HepG2 (cell line): ENCODE measurements at regions not wholly inside any gene's neighbourhood (a gene's known extent, or its start where the extent isn't known, plus 50 kb on each side); places are given as distances from the start of the nearest gene placed in this dataset.

Experiments
- ATAC-seq: fragments of 200-7000 bp; cut with Tn5 transposase; 3 replicates; pipeline ENCODE4 v1.9.1; 2020; ENCODE audit warnings: mild to moderate bottlenecking, moderate library complexity
- BruUV-seq: library from RNA; stranded (reverse); fragments of 400-500 nt; replicated peaks from 2 replicates; lab custom pipeline; 2021; lab: Mats Ljungman, UMichigan
- CTCF ChIA-PET: fragments of 300-600 bp; formaldehyde crosslinking; extraction: SDS; loops from one replicate; lab custom pipeline; 2021; ENCODE audit warnings: low total read pairs, inconsistent platforms, low intra/inter-chr PET ratio; lab: Yijun Ruan, JAX
- POLR2A ChIA-PET: fragments of 350-600 bp; sonication (Branson Sonifier 250); formaldehyde crosslinking; loops from one replicate; lab custom pipeline; 2020; ENCODE audit warnings: antibody characterized with exemption, inconsistent platforms; lab: Yijun Ruan, JAX
- DNase-seq: peaks from one replicate; pipeline ENCODE4 v3.0.0-alpha.2; 2015; ENCODE audit warnings: low spot score
- FAIRE-seq: peaks from 3 replicates; lab custom pipeline; 2011; peaks lifted over from hg19 to GRCh38; lab: Jason Lieb, UNC
- H2AFZ ChIP-seq: one replicate; pipeline ENCODE4 v1.6.1; 2011; ENCODE audit warnings: low read length, inconsistent platforms
- H3K27ac ChIP-seq: fragments of 300-600 bp; 3 replicates; pipeline ENCODE4 v1.8.0; 2011; ENCODE audit warnings: mixed run types, mild to moderate bottlenecking, mixed read lengths, low read length, inconsistent platforms; ENCODE audit not compliant: insufficient read depth; ENCODE audit errors: extremely low read length
- H3K27me3 ChIP-seq, 2 experiments: fragments of 200-600 bp in 1 of 2; 2 replicates in 1 of 2; 3 replicates in 1 of 2; pipeline versions ENCODE4 v1.6.0 to v1.8.0; 2011; ENCODE audit warnings: low read length in 2 of 2, mild to moderate bottlenecking in 2 of 2, moderate library complexity in 2 of 2, inconsistent platforms in 1 of 2; ENCODE audit not compliant: insufficient read depth in 2 of 2, control insufficient read depth in 1 of 2
- H3K36me3 ChIP-seq, 2 experiments: fragments of 200-600 bp in 1 of 2; replicated peaks in 1 of 2; 2 replicates in 1 of 2; 3 replicates in 1 of 2; pipeline versions ENCODE4 v1.5.1 to v1.8.0; 2011; ENCODE audit warnings: low read length in 2 of 2, inconsistent platforms in 1 of 2; ENCODE audit not compliant: insufficient read depth in 2 of 2, control insufficient read depth in 1 of 2
- H3K4me1 ChIP-seq: 2 replicates; pipeline ENCODE4 v1.5.1; 2012; ENCODE audit warnings: low read length, inconsistent platforms; ENCODE audit not compliant: insufficient read depth
- H3K4me2 ChIP-seq: 2 replicates; pipeline ENCODE4 v1.6.0; 2011; ENCODE audit warnings: low read depth, low read length, inconsistent platforms
- H3K4me3 ChIP-seq, 3 experiments: fragments of 200-600 bp in 1 of 3; sonication (generic), shearing (Covaris generic) in 1 of 3; replicated peaks in 1 of 3; 2 replicates each; pipeline ENCODE4 v1.5.1; 2011 to 2016; ENCODE audit warnings: low read length in 3 of 3, inconsistent platforms in 2 of 3, low read depth in 2 of 3, mild to moderate bottlenecking in 2 of 3, control low read depth in 1 of 3, mixed read lengths in 1 of 3; ENCODE audit not compliant: insufficient read depth in 1 of 3
- H3K79me2 ChIP-seq: one replicate; pipeline ENCODE4 v1.6.1; 2011; ENCODE audit warnings: low read length, inconsistent platforms; ENCODE audit not compliant: insufficient read depth
- H3K9ac ChIP-seq: 2 replicates; pipeline ENCODE4 v1.6.0; 2011; ENCODE audit warnings: mild to moderate bottlenecking, low read depth, low read length, inconsistent platforms; ENCODE audit not compliant: insufficient read depth
- H3K9me3 ChIP-seq: 2 replicates; pipeline ENCODE4 v1.5.1; 2012; ENCODE audit warnings: mild to moderate bottlenecking, low read length
- H4K20me1 ChIP-seq: 2 replicates; pipeline ENCODE4 v1.6.0; 2011; ENCODE audit warnings: inconsistent platforms, mild to moderate bottlenecking, low read length, moderate library complexity; ENCODE audit not compliant: insufficient read depth
- AGO1 ChIP-seq: fragments of 200-400 bp; formaldehyde crosslinking; IDR thresholded peaks from 2 replicates; pipeline ENCODE4 v1.6.1; 2017; ENCODE audit warnings: mild to moderate bottlenecking, low read depth, low read length, moderate library complexity; ENCODE audit not compliant: poor library complexity, severe bottlenecking
- ATF7-NPFF ChIP-seq: sonication (generic); formaldehyde crosslinking; IDR thresholded peaks from 2 replicates; pipeline ENCODE4 v1.8.1; 2023; ENCODE audit warnings: mild to moderate bottlenecking, low read depth, missing genetic modification reagents, moderate library complexity
- ETV6 ChIP-seq: sonication (generic); formaldehyde crosslinking; conservative IDR thresholded peaks from 2 replicates; pipeline ENCODE4 v1.4.0; 2020; ENCODE audit warnings: missing genetic modification reagents
- HNF1B ChIP-seq: sonication (generic); formaldehyde crosslinking; IDR thresholded peaks from 2 replicates; pipeline ENCODE4 v1.5.1; 2020; ENCODE audit warnings: mild to moderate bottlenecking, moderate library complexity, missing genetic modification reagents
- NFYB ChIP-seq: sonication (generic); formaldehyde crosslinking; IDR thresholded peaks from 2 replicates; pipeline ENCODE4 v1.4.0; 2020; ENCODE audit warnings: missing genetic modification reagents
- PHF8 ChIP-seq: sonication (generic); formaldehyde crosslinking; IDR thresholded peaks from 2 replicates; pipeline ENCODE4 v1.5.0; 2020; ENCODE audit warnings: missing genetic modification reagents
- RBFOX2 ChIP-seq: fragments of 200-400 bp; formaldehyde crosslinking; IDR thresholded peaks from 2 replicates; pipeline ENCODE4 v1.6.1; 2017; ENCODE audit warnings: low read depth, mild to moderate bottlenecking, low read length
- TBX2 ChIP-seq: sonication (generic); formaldehyde crosslinking; IDR thresholded peaks from 2 replicates; pipeline ENCODE4 v1.5.0; 2020; ENCODE audit warnings: missing genetic modification reagents, mild to moderate bottlenecking, borderline replicate concordance
- TRIM22 ChIP-seq: fragments of 450-650 bp; IDR thresholded peaks from 2 replicates; pipeline ENCODE4 v1.6.1; 2017
- ZNF205 ChIP-seq: IDR thresholded peaks from 2 replicates; pipeline ENCODE4 v1.6.1; 2018; ENCODE audit warnings: missing biosample characterization, missing genetic modification reagents
- WGBS: methylation state at CpG from one replicate; pipeline ENCODE4 v1.1.6; 2017; ENCODE audit warnings: low lambda C conversion rate; 5-methylcytosine and 5-hydroxymethylcytosine counted together
- in situ Hi-C: cut with HindIII; loops from 2 replicates; pipeline ENCODE4 v1.10.0; 2017; ENCODE audit warnings: low pct_unique_long_range_greater_than_20kb; ENCODE audit not compliant: extremely low pct_ligation_motif_present
- intact Hi-C: fragments of 100-400 bp; cut with micrococcal nuclease; formaldehyde crosslinking; loops from one replicate; pipeline ENCODE4 v1.10.0; 2022; ENCODE audit not compliant: unreplicated experiment
- TF ChIP-seq, protein P1 (sequence below): sonication (generic); formaldehyde crosslinking; IDR thresholded peaks from 2 replicates; pipeline ENCODE4 v1.5.0; 2020; ENCODE audit warnings: mild to moderate bottlenecking, missing genetic modification reagents
- TF ChIP-seq, protein P2 (sequence below): sonication (generic); formaldehyde crosslinking; IDR thresholded peaks from 2 replicates; pipeline ENCODE4 v1.8.1; 2023; ENCODE audit warnings: missing genetic modification reagents, inconsistent platforms, borderline replicate concordance

GRCh38 chr12:29961231-29961630 is 177.5 kb upstream of the TMTC1 start (continued):
- no peak for TF ChIP-seq ZNF205 (CRISPR knock-in tag)
- no peak for TF ChIP-seq TRIM22
- TF ChIP-seq, all 625 proteins: peak for 0

- POLR2A ChIA-PET, result no interaction called here
- no TSS peak for BruUV-seq
- Histone ChIP-seq H3K27me3 (no peaks in the 10 kb centered on the region), H4K20me1 (no peaks in the 10 kb centered on the region), H3K9me3 (no peaks in the 10 kb centered on the region), H3K79me2 (no peaks in the 10 kb centered on the region), H3K4me3 (no peak overlapping the region), H3K27ac (no peak overlapping the region), H2AFZ (no peak overlapping the region), H3K4me2 (no peak overlapping the region), H3K4me1 (no peaks in the 10 kb centered on the region), H3K9ac (no peak overlapping the region), H3K36me3 (no peaks in the 10 kb centered on the region)
- ATAC-seq (no peak), FAIRE-seq (no peak), DNase-seq (no peak)
- in situ Hi-C loops, result no loop called here
- intact Hi-C loops, result no loop called here
- 4% methylated on average over 2 of the region's 2 CpGs for WGBS
- CTCF ChIA-PET, result no interaction called here
- TF ChIP-seq NFYB (CRISPR knock-in tag) (no peak), ETV6 (CRISPR knock-in tag) (no peak), TBX2 (no peak), HNF1B (no peak), RBFOX2 (no peak), AGO1 (no peak), ATF7-NPFF (CRISPR knock-in tag) (no peak), PHF8 (CRISPR knock-in tag) (no peak)
- TF ChIP-seq, protein P1, sequence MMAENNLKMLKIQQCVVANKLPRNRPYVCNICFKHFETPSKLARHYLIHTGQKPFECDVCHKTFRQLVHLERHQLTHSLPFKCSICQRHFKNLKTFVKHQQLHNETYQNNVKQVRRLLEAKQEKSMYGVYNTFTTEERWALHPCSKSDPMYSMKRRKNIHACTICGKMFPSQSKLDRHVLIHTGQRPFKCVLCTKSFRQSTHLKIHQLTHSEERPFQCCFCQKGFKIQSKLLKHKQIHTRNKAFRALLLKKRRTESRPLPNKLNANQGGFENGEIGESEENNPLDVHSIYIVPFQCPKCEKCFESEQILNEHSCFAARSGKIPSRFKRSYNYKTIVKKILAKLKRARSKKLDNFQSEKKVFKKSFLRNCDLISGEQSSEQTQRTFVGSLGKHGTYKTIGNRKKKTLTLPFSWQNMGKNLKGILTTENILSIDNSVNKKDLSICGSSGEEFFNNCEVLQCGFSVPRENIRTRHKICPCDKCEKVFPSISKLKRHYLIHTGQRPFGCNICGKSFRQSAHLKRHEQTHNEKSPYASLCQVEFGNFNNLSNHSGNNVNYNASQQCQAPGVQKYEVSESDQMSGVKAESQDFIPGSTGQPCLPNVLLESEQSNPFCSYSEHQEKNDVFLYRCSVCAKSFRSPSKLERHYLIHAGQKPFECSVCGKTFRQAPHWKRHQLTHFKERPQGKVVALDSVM, result no peak
- TF ChIP-seq, protein P2, sequence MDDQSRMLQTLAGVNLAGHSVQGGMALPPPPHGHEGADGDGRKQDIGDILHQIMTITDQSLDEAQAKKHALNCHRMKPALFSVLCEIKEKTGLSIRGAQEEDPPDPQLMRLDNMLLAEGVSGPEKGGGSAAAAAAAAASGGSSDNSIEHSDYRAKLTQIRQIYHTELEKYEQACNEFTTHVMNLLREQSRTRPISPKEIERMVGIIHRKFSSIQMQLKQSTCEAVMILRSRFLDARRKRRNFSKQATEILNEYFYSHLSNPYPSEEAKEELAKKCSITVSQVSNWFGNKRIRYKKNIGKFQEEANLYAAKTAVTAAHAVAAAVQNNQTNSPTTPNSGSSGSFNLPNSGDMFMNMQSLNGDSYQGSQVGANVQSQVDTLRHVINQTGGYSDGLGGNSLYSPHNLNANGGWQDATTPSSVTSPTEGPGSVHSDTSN, result no peak
Measured at GRCh38 chr12:29960122-29960521, 176.4 kb upstream of the TMTC1 start.
